ENCODE measurements at regions not wholly inside any gene's neighbourhood (a gene's known extent, or its start where the extent isn't known, plus 50 kb on each side); places are given as distances from the start of the nearest gene placed in this dataset.

DNA sequence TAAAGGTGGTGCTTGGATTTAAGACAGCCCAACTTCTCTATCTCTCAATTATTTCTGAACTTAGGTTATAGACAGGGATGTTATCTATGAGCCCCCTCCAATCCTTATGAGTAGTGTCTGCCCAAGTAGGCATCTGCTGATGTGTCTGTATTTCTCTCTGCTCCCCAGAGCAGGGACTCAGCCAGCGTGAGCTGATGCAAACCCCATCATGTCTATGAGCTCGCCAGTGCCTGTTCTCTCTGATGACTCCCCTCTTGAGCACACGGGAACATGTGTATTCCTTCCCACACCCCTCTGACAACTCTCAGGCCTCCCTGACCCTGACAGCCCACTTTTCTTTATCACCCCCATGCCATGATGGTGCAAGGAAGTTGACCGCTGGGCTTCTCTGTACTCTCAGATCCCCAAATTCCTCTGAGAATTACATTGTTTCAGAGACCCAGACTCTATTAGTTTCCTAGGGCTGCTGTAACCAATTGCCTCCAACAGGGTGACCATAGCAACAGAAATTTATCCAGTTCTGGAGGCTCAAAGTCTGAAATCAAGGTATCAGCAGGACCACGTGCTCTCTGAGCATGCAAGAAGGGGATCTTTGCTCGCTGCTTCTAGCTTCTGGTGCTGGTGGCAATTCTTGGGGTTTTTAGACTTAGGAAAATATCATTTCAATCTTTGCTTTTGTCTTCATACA lies 73.5 kb upstream of the ST8SIA2 start:
- WGBS: 66% methylated on average over 4 of the region's 6 CpGs
- H2BK15ac ChIP-seq (ENCODE audit: low read depth, poor library complexity, severe bottlenecking): no peak overlapping the region
- H2AK5ac ChIP-seq (ENCODE audit: low read length, severe bottlenecking): no peak overlapping the region
- no peak overlapping the region for H3K9ac ChIP-seq (ENCODE audit: low read length)
- no peak overlapping the region for H3K4ac ChIP-seq (ENCODE audit: low read depth in 1 of 2, low read length in 2 of 2)
- no peak overlapping the region for H4K8ac ChIP-seq (ENCODE audit: low read length)
- H3K14ac ChIP-seq (ENCODE audit: low read length in 2 of 2): no peak overlapping the region
- no peak overlapping the region for H3K27ac ChIP-seq (ENCODE audit: low read length, poor library complexity, severe bottlenecking)
- no peak overlapping the region for H2BK120ac ChIP-seq (ENCODE audit: low read depth, low read length)
- H3K36me3 ChIP-seq (ENCODE audit: control insufficient read depth in 1 of 2, insufficient read depth in 2 of 2, low read depth in 1 of 2, low read length in 2 of 2): no peaks in the 10 kb centered on the region
- H2BK12ac ChIP-seq (ENCODE audit: low read length in 2 of 2): no peak overlapping the region
- DNase-seq: no peak
- no peak overlapping the region for H3K4me2 ChIP-seq (ENCODE audit: low read length, poor library complexity, severe bottlenecking)
- H2AFZ ChIP-seq (ENCODE audit: low read depth, low read length): no peak overlapping the region
- H3K18ac ChIP-seq (ENCODE audit: low read depth in 1 of 2, low read length in 2 of 2): no peak overlapping the region
- peaks cover 0 to 17% of the 10 kb centered on the region in 2 experiments for H3K27me3 ChIP-seq (ENCODE audit: control insufficient read depth in 1 of 2, insufficient read depth in 1 of 2, low read length in 2 of 2)
- no peak overlapping the region for H4K91ac ChIP-seq (ENCODE audit: low read length)
- H3K9me3 ChIP-seq (ENCODE audit: control insufficient read depth, low read length): no peaks in the 10 kb centered on the region
- H3K4me1 ChIP-seq (ENCODE audit: control insufficient read depth, insufficient read depth, low read depth, low read length): no peaks in the 10 kb centered on the region
- no peaks in the 10 kb centered on the region for H3K79me1 ChIP-seq (replicated peaks; ENCODE audit: low read length, poor library complexity, severe bottlenecking)
- H2BK5ac ChIP-seq (ENCODE audit: low read depth, low read length, poor library complexity, severe bottlenecking): no peak overlapping the region
- no peak overlapping the region for H3K4me3 ChIP-seq (ENCODE audit: insufficient read depth in 1 of 2, low read depth in 1 of 2, low read length in 2 of 2)
- no peak overlapping the region for H3K23ac ChIP-seq (ENCODE audit: low read length in 2 of 2)

DNA sequence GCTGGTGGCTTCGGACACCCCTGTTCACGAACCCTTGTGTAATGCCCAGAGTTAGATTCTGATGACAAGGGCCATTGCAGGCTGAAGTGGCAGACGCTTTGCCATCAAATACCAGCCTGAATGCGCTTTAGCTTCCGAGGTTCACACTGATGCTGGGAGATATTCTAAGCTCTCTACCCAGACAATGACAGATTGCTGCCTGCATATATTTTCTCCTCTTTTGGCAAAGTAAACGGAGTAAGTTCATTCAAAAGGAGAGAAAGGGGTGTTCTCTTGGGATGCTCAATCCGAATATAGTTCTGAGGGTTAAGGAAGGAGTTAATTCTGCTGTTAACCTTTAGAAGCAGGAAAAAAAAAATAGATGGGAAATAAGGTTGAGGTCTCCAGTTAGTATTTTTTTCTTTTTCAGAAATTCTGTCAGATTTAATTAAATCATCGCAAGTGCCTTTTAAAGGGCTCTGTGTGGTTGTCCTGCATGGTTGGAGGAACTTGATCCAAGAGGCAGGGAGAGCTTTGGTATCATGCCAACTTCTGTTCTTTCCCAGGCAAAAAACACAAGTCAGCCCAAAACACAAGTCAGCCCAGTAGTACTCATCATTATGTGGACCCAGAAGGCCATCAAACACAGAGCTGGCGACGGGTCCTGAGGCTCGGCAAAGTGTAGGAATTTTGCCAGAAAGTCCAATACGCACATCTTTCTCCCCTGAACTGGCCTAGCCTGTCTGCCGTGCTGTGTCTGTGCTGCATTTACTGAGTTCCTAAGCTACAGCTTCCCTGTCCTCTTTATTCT lies 70.9 kb upstream of the ST8SIA2 start:
- no peak for DNase-seq
- H3K4me3 ChIP-seq (ENCODE audit: insufficient read depth in 1 of 2, low read depth in 1 of 2, low read length in 2 of 2): no peak overlapping the region
- no peaks in the 10 kb centered on the region for H3K79me1 ChIP-seq (replicated peaks; ENCODE audit: low read length, poor library complexity, severe bottlenecking)
- H3K27ac ChIP-seq (ENCODE audit: low read length, poor library complexity, severe bottlenecking): no peak overlapping the region
- H3K4me2 ChIP-seq (ENCODE audit: low read length, poor library complexity, severe bottlenecking): no peak overlapping the region
- no peak overlapping the region for H2BK120ac ChIP-seq (ENCODE audit: low read depth, low read length)
- H2BK15ac ChIP-seq (ENCODE audit: low read depth, poor library complexity, severe bottlenecking): no peak overlapping the region
- H3K4me1 ChIP-seq (ENCODE audit: control insufficient read depth, insufficient read depth, low read depth, low read length): no peaks in the 10 kb centered on the region
- H2BK12ac ChIP-seq (ENCODE audit: low read length in 2 of 2): no peak overlapping the region
- no peak overlapping the region for H3K4ac ChIP-seq (ENCODE audit: low read depth in 1 of 2, low read length in 2 of 2)
- no peak overlapping the region for H2AK5ac ChIP-seq (ENCODE audit: low read length, severe bottlenecking)
- no peak overlapping the region for H2AFZ ChIP-seq (ENCODE audit: low read depth, low read length)
- peaks cover 0 to 10% of the 10 kb centered on the region in 2 experiments for H3K27me3 ChIP-seq (ENCODE audit: control insufficient read depth in 1 of 2, insufficient read depth in 1 of 2, low read length in 2 of 2)
- H3K18ac ChIP-seq (ENCODE audit: low read depth in 1 of 2, low read length in 2 of 2): no peak overlapping the region
- H3K9ac ChIP-seq (ENCODE audit: low read length): no peak overlapping the region
- 77% methylated on average over 10 of the region's 13 CpGs for WGBS
- no peaks in the 10 kb centered on the region for H3K9me3 ChIP-seq (ENCODE audit: control insufficient read depth, low read length)
- no peak overlapping the region for H3K14ac ChIP-seq (ENCODE audit: low read length in 2 of 2)
- no peaks in the 10 kb centered on the region for H3K36me3 ChIP-seq (ENCODE audit: control insufficient read depth in 1 of 2, insufficient read depth in 2 of 2, low read depth in 1 of 2, low read length in 2 of 2)
- no peak overlapping the region for H4K8ac ChIP-seq (ENCODE audit: low read length)
- H2BK5ac ChIP-seq (ENCODE audit: low read depth, low read length, poor library complexity, severe bottlenecking): no peak overlapping the region
- H3K23ac ChIP-seq (ENCODE audit: low read length in 2 of 2): no peak overlapping the region
- no peak overlapping the region for H4K91ac ChIP-seq (ENCODE audit: low read length)

DNA sequence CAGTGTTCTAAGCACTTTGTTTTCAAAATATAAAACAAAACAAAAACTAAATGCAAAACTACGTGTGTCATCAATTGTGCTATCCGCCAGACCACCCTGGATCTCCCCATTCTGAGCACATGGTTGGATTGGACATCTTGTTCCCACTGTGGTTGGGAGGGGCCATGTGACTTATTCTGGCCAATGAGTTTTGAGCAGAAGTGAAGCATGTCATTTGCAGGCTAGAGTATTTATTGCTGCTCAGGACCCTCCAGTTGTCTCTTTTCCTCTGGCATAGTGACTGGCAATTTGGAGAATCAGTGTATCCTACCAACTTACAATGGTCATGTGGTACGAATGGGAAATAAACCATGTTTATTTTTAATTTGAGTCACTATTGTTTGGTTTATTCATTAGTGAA lies 70.2 kb upstream of the ST8SIA2 start:
- H4K8ac ChIP-seq (ENCODE audit: low read length): no peak overlapping the region
- no peaks in the 10 kb centered on the region for H3K36me3 ChIP-seq (ENCODE audit: control insufficient read depth in 1 of 2, insufficient read depth in 2 of 2, low read depth in 1 of 2, low read length in 2 of 2)
- H4K91ac ChIP-seq (ENCODE audit: low read length): no peak overlapping the region
- no peak overlapping the region for H2BK120ac ChIP-seq (ENCODE audit: low read depth, low read length)
- no peak overlapping the region for H3K4me2 ChIP-seq (ENCODE audit: low read length, poor library complexity, severe bottlenecking)
- no peaks in the 10 kb centered on the region for H3K4me1 ChIP-seq (ENCODE audit: control insufficient read depth, insufficient read depth, low read depth, low read length)
- H3K9ac ChIP-seq (ENCODE audit: low read length): no peak overlapping the region
- no peak overlapping the region for H3K23ac ChIP-seq (ENCODE audit: low read length in 2 of 2)
- no peaks in the 10 kb centered on the region for H3K79me1 ChIP-seq (replicated peaks; ENCODE audit: low read length, poor library complexity, severe bottlenecking)
- H3K4me3 ChIP-seq (ENCODE audit: insufficient read depth in 1 of 2, low read depth in 1 of 2, low read length in 2 of 2): no peak overlapping the region
- H3K18ac ChIP-seq (ENCODE audit: low read depth in 1 of 2, low read length in 2 of 2): no peak overlapping the region
- H2BK15ac ChIP-seq (ENCODE audit: low read depth, poor library complexity, severe bottlenecking): no peak overlapping the region
- H3K9me3 ChIP-seq (ENCODE audit: control insufficient read depth, low read length): no peaks in the 10 kb centered on the region
- 90% methylated on average over 2 of the region's 3 CpGs for WGBS
- H2BK12ac ChIP-seq (ENCODE audit: low read length in 2 of 2): no peak overlapping the region
- no peak overlapping the region for H2BK5ac ChIP-seq (ENCODE audit: low read depth, low read length, poor library complexity, severe bottlenecking)
- H2AFZ ChIP-seq (ENCODE audit: low read depth, low read length): no peak overlapping the region
- no peak overlapping the region for H3K4ac ChIP-seq (ENCODE audit: low read depth in 1 of 2, low read length in 2 of 2)
- H3K27me3 ChIP-seq (ENCODE audit: control insufficient read depth in 1 of 2, insufficient read depth in 1 of 2, low read length in 2 of 2): peaks cover 0 to 10% of the 10 kb centered on the region in 2 experiments
- H3K14ac ChIP-seq (ENCODE audit: low read length in 2 of 2): no peak overlapping the region
- no peak overlapping the region for H3K27ac ChIP-seq (ENCODE audit: low read length, poor library complexity, severe bottlenecking)
- DNase-seq: no peak
- no peak overlapping the region for H2AK5ac ChIP-seq (ENCODE audit: low read length, severe bottlenecking)

DNA sequence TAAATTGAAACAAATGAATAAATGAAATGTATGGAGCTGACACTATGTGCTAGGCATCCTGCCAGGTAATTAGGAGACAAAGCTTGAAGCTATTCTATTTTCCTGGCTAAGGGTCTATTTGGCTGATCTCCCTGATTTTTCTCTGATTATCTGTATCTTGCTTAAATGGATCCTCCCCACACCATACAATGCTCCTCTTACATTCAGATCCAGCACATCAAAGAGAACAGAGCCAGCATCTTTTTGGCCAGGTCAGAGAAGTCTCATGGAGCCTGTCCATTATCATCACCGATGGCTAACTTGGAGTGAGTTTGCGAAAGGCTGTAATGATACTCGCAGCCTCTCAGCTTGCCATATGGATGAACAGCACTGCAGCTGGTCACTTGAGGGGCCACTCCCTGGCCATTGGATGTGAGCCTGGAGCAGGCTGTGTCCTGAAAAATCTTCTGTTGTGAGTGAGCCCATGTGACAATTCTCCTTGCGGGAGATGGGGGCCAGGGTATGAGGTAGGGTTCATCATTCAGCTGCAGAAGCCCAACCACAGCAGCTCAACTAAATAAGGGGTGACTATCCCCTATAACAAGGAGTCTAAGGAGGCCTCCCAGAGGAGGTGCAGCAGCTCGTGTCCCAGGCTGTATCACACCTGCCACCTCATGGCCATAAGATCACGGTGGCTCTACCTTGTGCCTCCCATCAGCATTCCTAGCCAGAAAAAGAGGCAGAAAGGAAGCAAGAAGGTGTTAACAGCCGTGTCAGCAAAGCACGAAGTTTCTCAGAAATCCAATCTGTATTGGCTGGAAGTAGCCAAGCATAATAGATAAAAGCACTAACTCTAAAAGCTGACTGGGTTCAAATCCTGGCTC lies 69.3 kb upstream of the ST8SIA2 start:
- no peak for DNase-seq
- Histone ChIP-seq H4K8ac (ENCODE audit: low read length) (no peak overlapping the region), H3K4me1 (ENCODE audit: control insufficient read depth, insufficient read depth, low read depth, low read length) (no peaks in the 10 kb centered on the region), H2BK12ac (ENCODE audit: low read length in 2 of 2) (no peak overlapping the region), H2BK15ac (ENCODE audit: low read depth, poor library complexity, severe bottlenecking) (no peak overlapping the region), H3K18ac (ENCODE audit: low read depth in 1 of 2, low read length in 2 of 2) (no peak overlapping the region), H3K14ac (ENCODE audit: low read length in 2 of 2) (no peak overlapping the region), H3K9ac (ENCODE audit: low read length) (no peak overlapping the region), H3K23ac (ENCODE audit: low read length in 2 of 2) (no peak overlapping the region), H2AFZ (ENCODE audit: low read depth, low read length) (no peak overlapping the region), H3K9me3 (ENCODE audit: control insufficient read depth, low read length) (no peaks in the 10 kb centered on the region), H3K4ac (ENCODE audit: low read depth in 1 of 2, low read length in 2 of 2) (no peak overlapping the region), H3K79me1 (replicated peaks; ENCODE audit: low read length, poor library complexity, severe bottlenecking) (no peaks in the 10 kb centered on the region), H2BK5ac (ENCODE audit: low read depth, low read length, poor library complexity, severe bottlenecking) (no peak overlapping the region), H3K27ac (ENCODE audit: low read length, poor library complexity, severe bottlenecking) (no peak overlapping the region), H2AK5ac (ENCODE audit: low read length, severe bottlenecking) (no peak overlapping the region), H3K4me3 (ENCODE audit: insufficient read depth in 1 of 2, low read depth in 1 of 2, low read length in 2 of 2) (no peak overlapping the region), H3K36me3 (ENCODE audit: control insufficient read depth in 1 of 2, insufficient read depth in 2 of 2, low read depth in 1 of 2, low read length in 2 of 2) (no peaks in the 10 kb centered on the region), H2BK120ac (ENCODE audit: low read depth, low read length) (no peak overlapping the region), H4K91ac (ENCODE audit: low read length) (no peak overlapping the region), H3K4me2 (ENCODE audit: low read length, poor library complexity, severe bottlenecking) (no peak overlapping the region), H3K27me3 (ENCODE audit: control insufficient read depth in 1 of 2, insufficient read depth in 1 of 2, low read length in 2 of 2) (peaks cover 0 to 10% of the 10 kb centered on the region in 2 experiments)
- 71% methylated on average over 7 of the region's 8 CpGs for WGBS

All from mesenchymal stem cell (in vitro differentiated cells and primary cell).